HepG2 (cell line): ENCODE measurements at regions not wholly inside any gene's neighbourhood (a gene's known extent, or its start where the extent isn't known, plus 50 kb on each side); places are given as distances from the start of the nearest gene placed in this dataset.

Experiments used
- BHLHE40 ChIP-seq: IDR thresholded peaks from 2 replicates; pipeline ENCODE4 v1.6.1; 2011; ENCODE audit warnings: low read length, improper control_type of control experiment
- FOXJ3 ChIP-seq: sonication (generic); formaldehyde crosslinking; IDR thresholded peaks from 2 replicates; pipeline ENCODE4 v1.4.0; 2020; ENCODE audit warnings: missing genetic modification reagents, mild to moderate bottlenecking, borderline replicate concordance
- GATAD2A ChIP-seq: IDR thresholded peaks from 2 replicates; pipeline ENCODE4 v1.6.1; 2016
- HES4 ChIP-seq: sonication (generic); formaldehyde crosslinking; IDR thresholded peaks from 2 replicates; pipeline ENCODE4 v1.9.0; 2021; ENCODE audit warnings: mild to moderate bottlenecking, missing genetic modification reagents, borderline replicate concordance
- KLF11 ChIP-seq: IDR thresholded peaks from 2 replicates; pipeline ENCODE4 v1.6.1; 2016; ENCODE audit warnings: missing compliant biosample characterization
- MED1 ChIP-seq: sonication (generic); formaldehyde crosslinking; IDR thresholded peaks from 2 replicates; pipeline ENCODE4 v1.4.0; 2020; ENCODE audit warnings: missing genetic modification reagents
- NCOR1 ChIP-seq: fragments of 200-600 bp; sonication (generic); IDR thresholded peaks from 2 replicates; pipeline ENCODE4 v1.7.0; 2017; ENCODE audit warnings: antibody characterized with exemption, low read length, borderline replicate concordance
- PITX1 ChIP-seq: sonication (generic); formaldehyde crosslinking; IDR thresholded peaks from 2 replicates; pipeline ENCODE4 v1.5.1; 2020; ENCODE audit warnings: mild to moderate bottlenecking, missing genetic modification reagents
- RCOR2 ChIP-seq: IDR thresholded peaks from 2 replicates; pipeline ENCODE4 v1.6.1; 2016; ENCODE audit warnings: missing biosample characterization, missing genetic modification reagents
- TCF12 ChIP-seq, 2 experiments: fragments of 450-650 bp in 1 of 2; sonication (generic) in 1 of 2; formaldehyde crosslinking in 1 of 2; IDR thresholded peaks; 2 replicates each; pipeline versions ENCODE4 v1.6.1 to v1.8.0; 2017 to 2022; ENCODE audit warnings: antibody characterized with exemption in 1 of 2, mild to moderate bottlenecking in 1 of 2, missing genetic modification reagents in 1 of 2, moderate library complexity in 1 of 2
- ZNF34 ChIP-seq: sonication (generic); formaldehyde crosslinking; IDR thresholded peaks from 2 replicates; pipeline ENCODE4 v1.4.0; 2020; ENCODE audit warnings: mild to moderate bottlenecking, missing genetic modification reagents, borderline replicate concordance
- ZNF879 ChIP-seq: sonication (generic); formaldehyde crosslinking; IDR thresholded peaks from 2 replicates; pipeline ENCODE4 v1.8.1; 2023; ENCODE audit warnings: missing genetic modification reagents
- TF ChIP-seq, protein P1 (sequence below): sonication (generic); formaldehyde crosslinking; IDR thresholded peaks from 2 replicates; pipeline ENCODE4 v1.8.0; 2022; ENCODE audit warnings: missing genetic modification reagents, mild to moderate bottlenecking, moderate library complexity, borderline replicate concordance
- TF ChIP-seq, protein P2 (sequence below): sonication (generic); formaldehyde crosslinking; conservative IDR thresholded peaks from 2 replicates; pipeline ENCODE4 v1.4.0; 2020; ENCODE audit warnings: mild to moderate bottlenecking, missing genetic modification reagents, moderate library complexity
- TF ChIP-seq, protein P3 (sequence below): sonication (generic); formaldehyde crosslinking; IDR thresholded peaks from 2 replicates; pipeline ENCODE4 v1.4.0; 2020; ENCODE audit warnings: missing genetic modification reagents
- TF ChIP-seq, protein P4 (sequence below): sonication (generic); formaldehyde crosslinking; IDR thresholded peaks from 2 replicates; pipeline ENCODE4 v1.4.0; 2020; ENCODE audit warnings: missing genetic modification reagents, mild to moderate bottlenecking, borderline replicate concordance
- TF ChIP-seq, protein P5 (sequence below): sonication (generic); formaldehyde crosslinking; IDR thresholded peaks from 2 replicates; pipeline ENCODE4 v1.8.1; 2022; ENCODE audit warnings: mild to moderate bottlenecking, missing genetic modification reagents

DNA sequence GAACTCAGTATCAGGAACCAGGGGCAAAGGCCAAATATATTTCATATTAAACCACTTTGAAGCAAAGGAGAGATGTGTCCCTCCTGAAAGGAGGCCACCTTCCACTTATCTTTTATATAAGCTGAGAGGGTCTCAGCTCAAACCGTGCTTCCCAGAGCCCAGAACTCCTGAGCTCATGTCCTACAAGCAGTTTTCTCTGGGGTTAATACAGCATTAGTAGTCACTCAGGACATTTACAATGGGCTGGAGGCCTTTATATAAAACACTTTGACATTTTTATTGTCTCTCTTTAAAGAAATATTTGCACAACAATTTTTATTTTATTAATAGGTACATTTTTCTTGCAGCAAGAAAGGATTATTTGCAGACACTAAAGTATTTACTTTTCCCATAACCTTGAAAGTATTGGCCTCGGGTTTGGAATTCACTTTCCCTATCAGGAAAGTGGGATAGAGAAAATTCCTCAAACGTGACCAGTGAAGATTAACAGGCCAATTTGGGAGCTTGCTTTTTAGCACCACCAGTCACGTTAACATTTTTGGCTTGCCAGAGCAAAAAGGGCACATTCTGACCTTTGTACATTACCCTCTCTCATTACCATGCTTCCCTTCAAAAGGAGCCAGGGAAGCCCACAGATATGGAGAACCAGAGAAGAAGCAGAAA is 464.9 kb upstream of the NRP1 start (continued):
- TF ChIP-seq NCOR1: 0 out of 2 replicates have a peak, but pooled peaks have one; percentile 39
- TF ChIP-seq, protein P1, sequence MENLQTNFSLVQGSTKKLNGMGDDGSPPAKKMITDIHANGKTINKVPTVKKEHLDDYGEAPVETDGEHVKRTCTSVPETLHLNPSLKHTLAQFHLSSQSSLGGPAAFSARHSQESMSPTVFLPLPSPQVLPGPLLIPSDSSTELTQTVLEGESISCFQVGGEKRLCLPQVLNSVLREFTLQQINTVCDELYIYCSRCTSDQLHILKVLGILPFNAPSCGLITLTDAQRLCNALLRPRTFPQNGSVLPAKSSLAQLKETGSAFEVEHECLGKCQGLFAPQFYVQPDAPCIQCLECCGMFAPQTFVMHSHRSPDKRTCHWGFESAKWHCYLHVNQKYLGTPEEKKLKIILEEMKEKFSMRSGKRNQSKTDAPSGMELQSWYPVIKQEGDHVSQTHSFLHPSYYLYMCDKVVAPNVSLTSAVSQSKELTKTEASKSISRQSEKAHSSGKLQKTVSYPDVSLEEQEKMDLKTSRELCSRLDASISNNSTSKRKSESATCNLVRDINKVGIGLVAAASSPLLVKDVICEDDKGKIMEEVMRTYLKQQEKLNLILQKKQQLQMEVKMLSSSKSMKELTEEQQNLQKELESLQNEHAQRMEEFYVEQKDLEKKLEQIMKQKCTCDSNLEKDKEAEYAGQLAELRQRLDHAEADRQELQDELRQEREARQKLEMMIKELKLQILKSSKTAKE: no peak
- TF ChIP-seq HES4 (CRISPR knock-in tag): no peak
- no peak for TF ChIP-seq ZNF34
- TF ChIP-seq, protein P2, sequence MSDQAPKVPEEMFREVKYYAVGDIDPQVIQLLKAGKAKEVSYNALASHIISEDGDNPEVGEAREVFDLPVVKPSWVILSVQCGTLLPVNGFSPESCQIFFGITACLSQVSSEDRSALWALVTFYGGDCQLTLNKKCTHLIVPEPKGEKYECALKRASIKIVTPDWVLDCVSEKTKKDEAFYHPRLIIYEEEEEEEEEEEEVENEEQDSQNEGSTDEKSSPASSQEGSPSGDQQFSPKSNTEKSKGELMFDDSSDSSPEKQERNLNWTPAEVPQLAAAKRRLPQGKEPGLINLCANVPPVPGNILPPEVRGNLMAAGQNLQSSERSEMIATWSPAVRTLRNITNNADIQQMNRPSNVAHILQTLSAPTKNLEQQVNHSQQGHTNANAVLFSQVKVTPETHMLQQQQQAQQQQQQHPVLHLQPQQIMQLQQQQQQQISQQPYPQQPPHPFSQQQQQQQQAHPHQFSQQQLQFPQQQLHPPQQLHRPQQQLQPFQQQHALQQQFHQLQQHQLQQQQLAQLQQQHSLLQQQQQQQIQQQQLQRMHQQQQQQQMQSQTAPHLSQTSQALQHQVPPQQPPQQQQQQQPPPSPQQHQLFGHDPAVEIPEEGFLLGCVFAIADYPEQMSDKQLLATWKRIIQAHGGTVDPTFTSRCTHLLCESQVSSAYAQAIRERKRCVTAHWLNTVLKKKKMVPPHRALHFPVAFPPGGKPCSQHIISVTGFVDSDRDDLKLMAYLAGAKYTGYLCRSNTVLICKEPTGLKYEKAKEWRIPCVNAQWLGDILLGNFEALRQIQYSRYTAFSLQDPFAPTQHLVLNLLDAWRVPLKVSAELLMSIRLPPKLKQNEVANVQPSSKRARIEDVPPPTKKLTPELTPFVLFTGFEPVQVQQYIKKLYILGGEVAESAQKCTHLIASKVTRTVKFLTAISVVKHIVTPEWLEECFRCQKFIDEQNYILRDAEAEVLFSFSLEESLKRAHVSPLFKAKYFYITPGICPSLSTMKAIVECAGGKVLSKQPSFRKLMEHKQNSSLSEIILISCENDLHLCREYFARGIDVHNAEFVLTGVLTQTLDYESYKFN (CRISPR knock-in tag): peak; percentile 77
- no peak for TF ChIP-seq TCF12 (IDR thresholded peaks at IDR 0.05)
- TF ChIP-seq TCF12 (CRISPR knock-in tag; IDR thresholded peaks at IDR 0.05): no peak
- TF ChIP-seq, protein P3, sequence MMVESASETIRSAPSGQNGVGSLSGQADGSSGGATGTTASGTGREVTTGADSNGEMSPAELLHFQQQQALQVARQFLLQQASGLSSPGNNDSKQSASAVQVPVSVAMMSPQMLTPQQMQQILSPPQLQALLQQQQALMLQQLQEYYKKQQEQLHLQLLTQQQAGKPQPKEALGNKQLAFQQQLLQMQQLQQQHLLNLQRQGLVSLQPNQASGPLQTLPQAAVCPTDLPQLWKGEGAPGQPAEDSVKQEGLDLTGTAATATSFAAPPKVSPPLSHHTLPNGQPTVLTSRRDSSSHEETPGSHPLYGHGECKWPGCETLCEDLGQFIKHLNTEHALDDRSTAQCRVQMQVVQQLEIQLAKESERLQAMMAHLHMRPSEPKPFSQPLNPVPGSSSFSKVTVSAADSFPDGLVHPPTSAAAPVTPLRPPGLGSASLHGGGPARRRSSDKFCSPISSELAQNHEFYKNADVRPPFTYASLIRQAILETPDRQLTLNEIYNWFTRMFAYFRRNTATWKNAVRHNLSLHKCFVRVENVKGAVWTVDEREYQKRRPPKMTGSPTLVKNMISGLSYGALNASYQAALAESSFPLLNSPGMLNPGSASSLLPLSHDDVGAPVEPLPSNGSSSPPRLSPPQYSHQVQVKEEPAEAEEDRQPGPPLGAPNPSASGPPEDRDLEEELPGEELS (CRISPR knock-in tag): peak; percentile 30; the same call in 1 of the 2 replicates
- peak; percentile 51 for TF ChIP-seq MED1 (CRISPR knock-in tag)
- peak; percentile 30; the same call in 1 of the 2 replicates for TF ChIP-seq RCOR2
- TF ChIP-seq FOXJ3 (CRISPR knock-in tag): peak; percentile 35; the same call in 1 of the 2 replicates
- TF ChIP-seq PITX1 (CRISPR knock-in tag): peak; percentile 72
- peak; percentile 64 for TF ChIP-seq GATAD2A (CRISPR knock-in tag)
- no peak for TF ChIP-seq ZNF879
- TF ChIP-seq KLF11 (CRISPR knock-in tag): no peak
- peak; percentile 88 for TF ChIP-seq BHLHE40
- TF ChIP-seq, protein P4, sequence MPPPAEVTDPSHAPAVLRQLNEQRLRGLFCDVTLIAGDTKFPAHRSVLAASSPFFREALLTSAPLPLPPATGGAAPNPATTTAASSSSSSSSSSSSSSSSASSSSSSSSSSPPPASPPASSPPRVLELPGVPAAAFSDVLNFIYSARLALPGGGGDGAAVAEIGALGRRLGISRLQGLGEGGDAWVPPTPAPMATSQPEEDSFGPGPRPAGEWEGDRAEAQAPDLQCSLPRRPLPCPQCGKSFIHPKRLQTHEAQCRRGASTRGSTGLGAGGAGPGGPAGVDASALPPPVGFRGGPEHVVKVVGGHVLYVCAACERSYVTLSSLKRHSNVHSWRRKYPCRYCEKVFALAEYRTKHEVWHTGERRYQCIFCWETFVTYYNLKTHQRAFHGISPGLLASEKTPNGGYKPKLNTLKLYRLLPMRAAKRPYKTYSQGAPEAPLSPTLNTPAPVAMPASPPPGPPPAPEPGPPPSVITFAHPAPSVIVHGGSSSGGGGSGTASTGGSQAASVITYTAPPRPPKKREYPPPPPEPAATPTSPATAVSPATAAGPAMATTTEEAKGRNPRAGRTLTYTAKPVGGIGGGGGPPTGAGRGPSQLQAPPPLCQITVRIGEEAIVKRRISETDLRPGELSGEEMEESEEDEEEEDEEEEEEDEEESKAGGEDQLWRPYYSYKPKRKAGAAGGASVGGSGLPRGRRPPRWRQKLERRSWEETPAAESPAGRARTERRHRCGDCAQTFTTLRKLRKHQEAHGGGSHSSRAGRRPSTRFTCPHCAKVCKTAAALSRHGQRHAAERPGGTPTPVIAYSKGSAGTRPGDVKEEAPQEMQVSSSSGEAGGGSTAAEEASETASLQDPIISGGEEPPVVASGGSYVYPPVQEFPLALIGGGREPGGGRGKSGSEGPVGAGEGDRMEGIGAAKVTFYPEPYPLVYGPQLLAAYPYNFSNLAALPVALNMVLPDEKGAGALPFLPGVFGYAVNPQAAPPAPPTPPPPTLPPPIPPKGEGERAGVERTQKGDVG (CRISPR knock-in tag): no peak
- TF ChIP-seq, protein P5, sequence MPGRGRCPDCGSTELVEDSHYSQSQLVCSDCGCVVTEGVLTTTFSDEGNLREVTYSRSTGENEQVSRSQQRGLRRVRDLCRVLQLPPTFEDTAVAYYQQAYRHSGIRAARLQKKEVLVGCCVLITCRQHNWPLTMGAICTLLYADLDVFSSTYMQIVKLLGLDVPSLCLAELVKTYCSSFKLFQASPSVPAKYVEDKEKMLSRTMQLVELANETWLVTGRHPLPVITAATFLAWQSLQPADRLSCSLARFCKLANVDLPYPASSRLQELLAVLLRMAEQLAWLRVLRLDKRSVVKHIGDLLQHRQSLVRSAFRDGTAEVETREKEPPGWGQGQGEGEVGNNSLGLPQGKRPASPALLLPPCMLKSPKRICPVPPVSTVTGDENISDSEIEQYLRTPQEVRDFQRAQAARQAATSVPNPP (CRISPR knock-in tag): no peak
